ENCODE measurements at regions not wholly inside any gene's neighbourhood (a gene's known extent, or its start where the extent isn't known, plus 50 kb on each side); places are given as distances from the start of the nearest gene placed in this dataset.

DNA sequence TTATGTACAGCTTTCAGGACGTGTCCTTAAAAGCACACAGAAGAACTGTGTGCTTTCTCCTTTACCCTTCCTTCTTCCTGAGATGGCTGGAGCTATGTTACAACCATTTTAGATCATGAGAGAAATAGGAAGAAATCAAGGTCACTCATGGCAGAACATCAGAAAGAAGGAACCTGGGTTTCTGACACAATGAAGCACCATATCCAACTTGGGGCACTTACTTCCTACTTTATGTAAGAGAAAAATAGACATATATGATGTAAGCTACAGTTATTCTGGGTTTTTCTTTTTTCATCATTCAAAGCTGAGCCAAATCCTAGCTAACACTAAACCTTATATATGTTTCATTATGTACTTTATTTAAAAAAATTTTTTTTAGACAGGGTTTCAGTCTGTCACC, 79.5 kb downstream of the FAM161A start:
- no peak for ATAC-seq
- Histone ChIP-seq H3K4me3 (no peak overlapping the region), H3K27ac (no peak overlapping the region), H3K4me1 (peaks cover 0 to 11% (median 0%) of the 10 kb centered on the region in 9 donors), H3K27me3 (peaks cover 0 to 22% (median 0%) of the 10 kb centered on the region in 7 donors), H3K9me3 (no peaks in the 10 kb centered on the region), H3K36me3 (no peaks in the 10 kb centered on the region)
- no peak for DNase-seq
- TF ChIP-seq, protein P1, sequence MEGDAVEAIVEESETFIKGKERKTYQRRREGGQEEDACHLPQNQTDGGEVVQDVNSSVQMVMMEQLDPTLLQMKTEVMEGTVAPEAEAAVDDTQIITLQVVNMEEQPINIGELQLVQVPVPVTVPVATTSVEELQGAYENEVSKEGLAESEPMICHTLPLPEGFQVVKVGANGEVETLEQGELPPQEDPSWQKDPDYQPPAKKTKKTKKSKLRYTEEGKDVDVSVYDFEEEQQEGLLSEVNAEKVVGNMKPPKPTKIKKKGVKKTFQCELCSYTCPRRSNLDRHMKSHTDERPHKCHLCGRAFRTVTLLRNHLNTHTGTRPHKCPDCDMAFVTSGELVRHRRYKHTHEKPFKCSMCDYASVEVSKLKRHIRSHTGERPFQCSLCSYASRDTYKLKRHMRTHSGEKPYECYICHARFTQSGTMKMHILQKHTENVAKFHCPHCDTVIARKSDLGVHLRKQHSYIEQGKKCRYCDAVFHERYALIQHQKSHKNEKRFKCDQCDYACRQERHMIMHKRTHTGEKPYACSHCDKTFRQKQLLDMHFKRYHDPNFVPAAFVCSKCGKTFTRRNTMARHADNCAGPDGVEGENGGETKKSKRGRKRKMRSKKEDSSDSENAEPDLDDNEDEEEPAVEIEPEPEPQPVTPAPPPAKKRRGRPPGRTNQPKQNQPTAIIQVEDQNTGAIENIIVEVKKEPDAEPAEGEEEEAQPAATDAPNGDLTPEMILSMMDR (IDR thresholded peaks at IDR 0.05) = no peak
- intact Hi-C loops (cut with DNase I) = no loop called here
- 49 to 73% methylated on average over 1 of the region's 1 CpG for WGBS, 2 donors

- Histone ChIP-seq H3K4me3 (no peak overlapping the region), H3K27ac (peak overlapping the region in 3 of 10 donors; percentile 8 to 52 (median 10)), H3K9me3 (no peaks in the 10 kb centered on the region), H3K36me3 (no peaks in the 10 kb centered on the region), H3K27me3 (peaks cover 0 to 6% (median 0%) of the 10 kb centered on the region in 7 donors), H3K4me1 (peaks cover 0 to 11% (median 0%) of the 10 kb centered on the region in 9 donors)
- DNase-seq (no peak), ATAC-seq (peak in 4 of 8 donors; percentile 48 to 93 (median 61))
- TF ChIP-seq, protein P1 (IDR thresholded peaks at IDR 0.05) = no peak
- intact Hi-C loops (cut with DNase I) = no loop called here
- WGBS, 2 donors = 50 to 56% methylated on average over 7 of the region's 7 CpGs
These were observed 81.7 kb downstream of the FAM161A start for GRCh38 chr2:61771904-61772845.

- H3K27ac ChIP-seq = no peak overlapping the region
- peaks cover 0 to 2% (median 0%) of the 10 kb centered on the region in 11 donors for H3K9me3 ChIP-seq
- DNase-seq (no peak), ATAC-seq (no peak)
- H3K36me3 ChIP-seq = no peaks in the 10 kb centered on the region
- TF ChIP-seq, protein P1 (IDR thresholded peaks at IDR 0.05) = no peak
- intact Hi-C loops (cut with DNase I) = no loop called here
- no peak overlapping the region for H3K4me3 ChIP-seq
- peaks cover 0 to 11% (median 0%) of the 10 kb centered on the region in 9 donors for H3K4me1 ChIP-seq
- H3K27me3 ChIP-seq = peaks cover 0 to 4% (median 0%) of the 10 kb centered on the region in 7 donors
These were observed 83.1 kb downstream of the FAM161A start for GRCh38 chr2:61770746-61771145.

DNA sequence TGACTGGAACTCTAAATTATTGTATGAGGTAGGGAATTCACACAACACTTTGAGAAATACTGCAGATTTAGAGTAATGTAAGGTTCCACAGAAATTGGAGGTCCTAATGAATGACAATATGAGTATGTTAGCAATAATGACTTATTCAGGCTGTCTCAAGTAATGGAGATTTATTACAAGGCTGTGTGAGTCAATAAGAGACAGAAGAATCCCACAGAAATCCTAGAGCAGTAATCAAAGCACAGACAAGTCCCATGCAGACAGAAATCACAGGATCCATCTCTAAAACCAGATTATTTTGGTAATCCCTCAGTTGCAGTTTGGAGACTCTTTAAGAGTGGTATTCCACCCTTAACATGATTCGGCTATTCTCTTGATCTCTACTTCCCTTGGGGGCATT, 83.6 kb downstream of the FAM161A start:
- ATAC-seq (no peak), DNase-seq (no peak)
- H3K4me1 ChIP-seq = peaks cover 0 to 11% (median 0%) of the 10 kb centered on the region in 9 donors
- H3K27ac ChIP-seq = no peak overlapping the region
- H3K4me3 ChIP-seq = no peak overlapping the region
- 77 to 86% methylated on average over 1 of the region's 1 CpG for WGBS, 2 donors
- peaks cover 0 to 7% (median 0%) of the 10 kb centered on the region in 11 donors for H3K9me3 ChIP-seq
- H3K27me3 ChIP-seq = peaks cover 0 to 4% (median 0%) of the 10 kb centered on the region in 7 donors
- TF ChIP-seq, protein P1 (IDR thresholded peaks at IDR 0.05) = no peak
- H3K36me3 ChIP-seq = no peaks in the 10 kb centered on the region
- intact Hi-C loops (cut with DNase I) = no loop called here

Data from heart right ventricle (tissue), 16 donors.